ENCODE measurements at regions not wholly inside any gene's neighbourhood (a gene's known extent, or its start where the extent isn't known, plus 50 kb on each side); places are given as distances from the start of the nearest gene placed in this dataset.

DNA sequence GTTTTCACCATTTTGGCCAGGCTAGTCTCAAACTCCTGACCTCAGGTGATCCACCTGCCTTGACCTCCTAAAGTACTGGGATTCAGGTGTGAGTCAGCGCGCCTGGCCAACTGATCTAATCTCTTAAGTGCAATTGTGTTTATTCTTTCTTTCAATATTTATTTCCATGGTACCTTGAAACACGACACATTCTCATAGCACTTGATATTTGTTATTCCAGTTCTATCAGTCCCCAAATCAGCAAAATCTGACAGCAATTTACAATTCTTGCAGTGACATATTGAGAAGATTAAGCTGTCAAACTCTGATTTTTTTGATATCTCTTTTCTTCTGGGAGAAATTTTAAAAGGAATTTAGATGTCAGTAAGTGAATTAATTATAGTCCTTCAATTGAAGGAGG is 218.1 kb upstream of the FAT4 start:
- DNase-seq: no peak
- no peaks in the 10 kb centered on the region for H3K9me3 ChIP-seq (replicated peaks in 1 of 2; ENCODE audit: control insufficient read depth in 1 of 2, insufficient read depth in 1 of 2, low read length in 2 of 2)
- no peaks in the 10 kb centered on the region for H3K27me3 ChIP-seq (ENCODE audit: control insufficient read depth in 2 of 2, insufficient read depth in 2 of 2, low read length in 2 of 2)
- H3K27ac ChIP-seq (ENCODE audit: low read depth in 1 of 2, low read length in 2 of 2): no peak overlapping the region
- H3K9me3 Mint-ChIP-seq: peaks cover 0 to 3% (median 0%) of the 10 kb centered on the region in 7 donors
- no peaks in the 10 kb centered on the region for H3K36me3 ChIP-seq (replicated peaks in 1 of 2; ENCODE audit: control insufficient read depth in 1 of 2, insufficient read depth in 2 of 2, low read length in 2 of 2)
- TF ChIP-seq, protein P1, sequence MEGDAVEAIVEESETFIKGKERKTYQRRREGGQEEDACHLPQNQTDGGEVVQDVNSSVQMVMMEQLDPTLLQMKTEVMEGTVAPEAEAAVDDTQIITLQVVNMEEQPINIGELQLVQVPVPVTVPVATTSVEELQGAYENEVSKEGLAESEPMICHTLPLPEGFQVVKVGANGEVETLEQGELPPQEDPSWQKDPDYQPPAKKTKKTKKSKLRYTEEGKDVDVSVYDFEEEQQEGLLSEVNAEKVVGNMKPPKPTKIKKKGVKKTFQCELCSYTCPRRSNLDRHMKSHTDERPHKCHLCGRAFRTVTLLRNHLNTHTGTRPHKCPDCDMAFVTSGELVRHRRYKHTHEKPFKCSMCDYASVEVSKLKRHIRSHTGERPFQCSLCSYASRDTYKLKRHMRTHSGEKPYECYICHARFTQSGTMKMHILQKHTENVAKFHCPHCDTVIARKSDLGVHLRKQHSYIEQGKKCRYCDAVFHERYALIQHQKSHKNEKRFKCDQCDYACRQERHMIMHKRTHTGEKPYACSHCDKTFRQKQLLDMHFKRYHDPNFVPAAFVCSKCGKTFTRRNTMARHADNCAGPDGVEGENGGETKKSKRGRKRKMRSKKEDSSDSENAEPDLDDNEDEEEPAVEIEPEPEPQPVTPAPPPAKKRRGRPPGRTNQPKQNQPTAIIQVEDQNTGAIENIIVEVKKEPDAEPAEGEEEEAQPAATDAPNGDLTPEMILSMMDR (IDR thresholded peaks at IDR 0.05): no peak
- H3K4me1 ChIP-seq (ENCODE audit: control insufficient read depth in 1 of 2, insufficient read depth in 2 of 2, low read length in 2 of 2): no peaks in the 10 kb centered on the region
- intact Hi-C loops (cut with micrococcal nuclease): no loop called here
- H3K9ac ChIP-seq (ENCODE audit: insufficient read depth, low read length, poor library complexity, severe bottlenecking): no peak overlapping the region
- H3K4me3 ChIP-seq (replicated peaks in 1 of 3; ENCODE audit: low read depth in 2 of 3, low read length in 3 of 3): no peak overlapping the region
- no peaks in the 10 kb centered on the region for H3K79me2 ChIP-seq (ENCODE audit: insufficient read depth, low read length)
- no peaks in the 10 kb centered on the region for H3K36me3 Mint-ChIP-seq
- 100% methylated on average over 1 of the region's 3 CpGs for WGBS (ENCODE audit: insufficient coverage)
- no peak overlapping the region for H2AFZ ChIP-seq (ENCODE audit: insufficient read depth, low read depth, low read length, poor library complexity, severe bottlenecking)
- no peaks in the 10 kb centered on the region for H4K20me1 ChIP-seq (ENCODE audit: insufficient read depth, low read length)
- H3K27me3 Mint-ChIP-seq (ENCODE audit: low read depth in 3 of 3): no peaks in the 10 kb centered on the region
- no peak overlapping the region for H3K4me3 Mint-ChIP-seq
- no peaks in the 10 kb centered on the region for H3K4me1 Mint-ChIP-seq
- no peak overlapping the region for H3K4me2 ChIP-seq (replicated peaks; ENCODE audit: extremely low read depth, low read length, poor library complexity, severe bottlenecking)
- no peak overlapping the region for H3K27ac Mint-ChIP-seq

DNA sequence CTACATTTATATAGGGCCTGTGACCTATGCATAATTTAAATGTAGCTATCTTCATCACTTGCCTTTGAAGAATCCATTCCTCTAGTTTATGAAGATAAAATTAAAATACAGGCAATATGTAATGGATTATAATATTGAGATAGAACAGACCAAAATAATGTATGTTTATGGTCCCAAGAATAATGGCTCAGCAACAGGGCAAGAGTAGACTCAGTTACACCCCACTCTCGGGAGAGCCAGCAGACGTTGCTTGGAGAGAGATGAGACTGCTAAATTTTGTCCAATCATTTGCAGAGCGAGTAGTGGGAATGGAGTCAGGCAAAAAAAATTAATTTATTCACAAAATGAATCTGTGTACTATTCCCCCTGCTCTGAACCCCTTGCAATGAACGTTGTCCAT is 223.2 kb upstream of the FAT4 start:
- H2AFZ ChIP-seq (ENCODE audit: insufficient read depth, low read depth, low read length, poor library complexity, severe bottlenecking): no peak overlapping the region
- 83% methylated on average over 1 of the region's 4 CpGs for WGBS (ENCODE audit: insufficient coverage)
- no peaks in the 10 kb centered on the region for H3K36me3 Mint-ChIP-seq
- no peaks in the 10 kb centered on the region for H4K20me1 ChIP-seq (ENCODE audit: insufficient read depth, low read length)
- peaks cover 0 to 2% (median 0%) of the 10 kb centered on the region in 7 donors for H3K9me3 Mint-ChIP-seq
- no peak overlapping the region for H3K27ac ChIP-seq (ENCODE audit: low read depth in 1 of 2, low read length in 2 of 2)
- no peak overlapping the region for H3K4me3 Mint-ChIP-seq
- no peak overlapping the region for H3K4me2 ChIP-seq (replicated peaks; ENCODE audit: extremely low read depth, low read length, poor library complexity, severe bottlenecking)
- no peak overlapping the region for H3K9ac ChIP-seq (ENCODE audit: insufficient read depth, low read length, poor library complexity, severe bottlenecking)
- no peaks in the 10 kb centered on the region for H3K27me3 Mint-ChIP-seq (ENCODE audit: low read depth in 3 of 3)
- TF ChIP-seq, protein P1 (IDR thresholded peaks at IDR 0.05): no peak
- no peak overlapping the region for H3K27ac Mint-ChIP-seq
- H3K36me3 ChIP-seq (replicated peaks in 1 of 2; ENCODE audit: control insufficient read depth in 1 of 2, insufficient read depth in 2 of 2, low read length in 2 of 2): no peaks in the 10 kb centered on the region
- H3K9me3 ChIP-seq (replicated peaks in 1 of 2; ENCODE audit: control insufficient read depth in 1 of 2, insufficient read depth in 1 of 2, low read length in 2 of 2): no peaks in the 10 kb centered on the region
- H3K27me3 ChIP-seq (ENCODE audit: control insufficient read depth in 2 of 2, insufficient read depth in 2 of 2, low read length in 2 of 2): no peaks in the 10 kb centered on the region
- no peaks in the 10 kb centered on the region for H3K4me1 Mint-ChIP-seq
- no peak overlapping the region for H3K4me3 ChIP-seq (replicated peaks in 1 of 3; ENCODE audit: low read depth in 2 of 3, low read length in 3 of 3)
- intact Hi-C loops (cut with micrococcal nuclease): no loop called here
- no peaks in the 10 kb centered on the region for H3K4me1 ChIP-seq (ENCODE audit: control insufficient read depth in 1 of 2, insufficient read depth in 2 of 2, low read length in 2 of 2)
- no peak for DNase-seq
- no peaks in the 10 kb centered on the region for H3K79me2 ChIP-seq (ENCODE audit: insufficient read depth, low read length)
